Stimulated activated CD4-positive, alpha-beta T cell treated with anti-CD3 and anti-CD28 coated beads, Interleukin-4, amount 100 ng/mL, for 1 hour (primary cell): ENCODE measurements at regions not wholly inside any gene's neighbourhood (a gene's known extent, or its start where the extent isn't known, plus 50 kb on each side); places are given as distances from the start of the nearest gene placed in this dataset.

Source experiments
- DNase-seq: peaks from one replicate; pipeline ENCODE4 v3.0.0-alpha.2; 2020

- DNase-seq: no peak
Measured at GRCh38 chr10:36266923-36267322, 624.8 kb upstream of the FZD8 start.

- no peak for DNase-seq
Measured at GRCh38 chr10:36265741-36266140, 623.6 kb upstream of the FZD8 start.

GRCh38 chr10:36263871-36264270, 621.8 kb upstream of the FZD8 start:
- DNase-seq: no peak

DNA sequence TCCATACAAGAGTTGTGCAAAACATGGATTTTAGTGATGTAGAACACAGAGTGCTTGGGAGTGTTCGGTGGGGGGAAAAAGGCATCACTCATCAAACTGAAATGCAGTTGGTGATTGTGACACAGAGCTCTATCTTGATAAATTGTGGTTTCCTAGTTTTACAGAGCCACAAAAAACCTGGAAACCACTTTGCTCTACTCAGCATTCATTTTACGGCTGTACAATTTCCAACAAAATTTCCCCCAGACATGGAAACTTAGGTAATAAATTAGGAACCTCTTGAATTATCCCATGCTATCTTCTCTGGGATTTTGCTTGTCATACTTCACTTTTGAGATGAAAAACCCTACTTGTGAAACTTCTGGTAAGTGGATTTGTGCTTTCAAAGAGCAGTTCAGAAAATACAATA, 614.9 kb upstream of the FZD8 start:
- DNase-seq: no peak

DNA sequence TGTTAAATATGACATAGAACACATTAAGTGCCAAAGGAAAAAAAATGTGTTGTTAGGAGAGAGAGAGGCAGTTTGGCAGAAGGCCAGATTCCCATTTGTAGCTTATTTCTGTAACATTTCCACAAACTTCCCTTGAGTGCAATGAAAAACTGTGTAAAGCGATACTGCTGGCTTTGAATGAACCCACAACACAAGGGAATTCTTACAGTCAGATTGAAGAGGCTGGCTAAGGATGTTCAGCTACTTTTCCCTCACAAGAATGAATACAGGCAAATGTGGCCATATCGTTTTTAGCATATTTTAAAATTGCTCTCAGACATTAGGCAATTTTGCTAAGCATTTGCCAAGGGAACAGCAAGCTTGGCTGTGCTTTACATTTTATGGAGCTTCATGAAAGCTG, 614.1 kb upstream of the FZD8 start:
- no peak for DNase-seq

DNA sequence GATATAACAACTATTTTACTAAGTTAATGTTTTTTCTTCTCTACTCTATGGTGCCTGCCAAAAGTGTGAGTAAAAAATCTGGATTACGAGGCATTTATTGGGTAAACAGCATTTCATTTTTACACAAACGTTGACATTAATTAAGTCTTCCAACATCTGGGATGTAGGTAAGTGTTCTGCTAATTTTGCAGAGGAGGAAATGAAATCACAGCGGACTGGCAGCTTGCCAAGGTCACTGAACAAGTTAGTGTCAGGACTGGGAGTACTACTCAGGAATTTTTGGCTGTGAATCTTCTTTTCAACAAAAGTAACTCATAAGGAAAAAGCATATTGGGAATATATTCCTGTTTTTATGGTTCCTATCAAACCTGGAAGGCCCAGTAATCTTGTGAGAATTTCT, 612.1 kb upstream of the FZD8 start:
- DNase-seq: no peak

- DNase-seq: no peak
Measured at GRCh38 chr10:36253731-36254130, 611.6 kb upstream of the FZD8 start.

DNA sequence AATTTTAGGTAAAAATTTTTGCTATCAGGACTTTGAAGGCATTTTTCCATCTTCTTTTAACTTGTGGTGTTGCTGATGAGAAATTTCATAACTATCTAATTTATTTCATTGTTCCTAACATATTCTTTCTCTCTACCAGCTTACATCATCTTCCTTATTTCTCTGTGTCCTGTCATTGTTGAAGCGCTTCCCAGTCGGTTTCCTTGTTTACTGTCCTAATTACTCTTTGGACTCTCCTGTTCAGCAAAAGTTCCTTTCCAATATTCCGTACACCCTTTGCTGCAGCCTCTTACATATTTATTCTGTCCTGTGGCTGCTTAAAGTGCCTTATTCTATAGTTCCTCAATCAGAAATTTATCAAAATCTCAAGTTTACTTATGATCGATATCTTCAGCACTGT, 609.0 kb upstream of the FZD8 start:
- no peak for DNase-seq

GRCh38 chr10:36248304-36248981, 606.3 kb upstream of the FZD8 start:
- DNase-seq: no peak

GRCh38 chr10:36247478-36247877, 605.4 kb upstream of the FZD8 start:
- no peak for DNase-seq

DNA sequence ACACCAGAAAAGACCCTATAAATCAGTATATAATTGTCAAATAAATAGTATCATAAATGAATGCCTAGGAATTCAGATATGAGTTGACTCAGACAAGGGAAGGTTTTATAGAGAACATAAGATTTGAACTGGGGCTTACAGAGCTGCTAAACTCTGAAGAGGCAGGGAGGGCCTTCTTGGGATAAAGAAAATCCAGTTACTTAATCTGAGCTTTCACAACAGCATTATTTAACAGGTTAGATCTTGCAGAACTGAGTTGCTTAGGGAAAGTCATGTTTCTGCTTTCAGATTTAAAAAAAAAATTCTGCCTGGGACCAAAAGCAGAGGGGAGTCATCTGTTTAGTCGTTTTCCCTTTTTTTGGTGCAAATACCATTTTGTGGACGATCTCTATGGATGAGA, 594.8 kb upstream of the FZD8 start:
- DNase-seq: no peak

GRCh38 chr10:36236341-36236740, 594.2 kb upstream of the FZD8 start:
- no peak for DNase-seq

DNA sequence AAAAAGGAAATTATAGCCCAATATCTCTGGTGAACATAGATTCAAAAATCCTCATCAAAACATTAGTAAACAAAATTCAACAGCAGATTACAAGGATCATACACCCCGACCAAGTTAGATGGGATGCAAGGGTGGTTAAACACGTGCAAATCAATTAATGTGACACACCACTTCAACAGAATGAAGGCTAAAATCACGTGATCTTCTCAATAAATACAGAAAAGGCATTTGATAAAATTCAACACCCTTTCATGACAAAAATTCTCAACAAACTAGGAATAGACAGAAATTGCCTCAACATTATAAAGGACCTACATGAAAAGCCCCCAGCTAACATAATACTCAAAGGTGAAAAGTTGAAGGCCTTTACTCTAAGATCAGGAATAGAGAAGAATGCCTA, 590.8 kb upstream of the FZD8 start:
- DNase-seq: no peak

- DNase-seq: no peak
Measured at GRCh38 chr10:36224431-36224985, 582.4 kb upstream of the FZD8 start.

GRCh38 chr10:36221101-36221500, 579.0 kb upstream of the FZD8 start:
- DNase-seq: no peak

DNA sequence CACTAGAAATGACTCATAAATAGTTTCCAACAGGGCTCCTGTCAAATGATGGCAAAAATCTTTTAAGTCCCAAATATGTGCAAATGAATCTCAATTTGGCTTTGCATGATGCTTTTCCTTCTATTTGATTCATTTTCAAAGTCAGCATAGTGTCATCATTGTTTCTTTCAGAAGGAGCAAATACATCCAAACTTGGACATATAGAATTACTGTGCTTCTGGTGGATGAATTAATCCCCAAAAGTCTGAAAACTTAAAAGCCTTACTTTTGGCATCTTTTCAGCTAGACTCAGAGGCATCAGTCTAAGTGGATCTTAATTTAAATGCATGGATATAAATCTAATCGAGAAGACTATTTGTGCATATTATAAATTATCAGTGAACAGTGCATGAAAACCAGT, 578.1 kb upstream of the FZD8 start:
- DNase-seq: no peak

GRCh38 chr10:36211856-36212255, 569.8 kb upstream of the FZD8 start:
- no peak for DNase-seq

DNA sequence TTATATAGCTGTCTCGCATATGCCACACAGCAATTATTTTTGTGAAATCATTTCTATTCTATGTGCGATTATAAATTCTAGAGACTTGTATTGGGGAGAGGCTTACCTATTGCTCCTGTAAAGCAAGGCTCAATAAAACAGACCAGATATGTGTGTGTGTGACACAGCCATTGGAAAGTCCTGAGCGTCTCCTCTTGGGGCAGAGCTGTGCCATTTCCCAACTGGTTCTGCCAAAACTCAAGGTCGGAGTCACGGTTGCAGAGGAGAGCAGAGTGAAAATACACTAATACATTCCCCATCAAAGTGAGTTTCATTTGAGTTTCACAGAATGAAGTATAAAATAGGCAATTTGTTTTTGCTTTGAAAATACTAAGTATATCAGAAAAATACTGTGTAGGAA, 567.4 kb upstream of the FZD8 start:
- DNase-seq: no peak

DNA sequence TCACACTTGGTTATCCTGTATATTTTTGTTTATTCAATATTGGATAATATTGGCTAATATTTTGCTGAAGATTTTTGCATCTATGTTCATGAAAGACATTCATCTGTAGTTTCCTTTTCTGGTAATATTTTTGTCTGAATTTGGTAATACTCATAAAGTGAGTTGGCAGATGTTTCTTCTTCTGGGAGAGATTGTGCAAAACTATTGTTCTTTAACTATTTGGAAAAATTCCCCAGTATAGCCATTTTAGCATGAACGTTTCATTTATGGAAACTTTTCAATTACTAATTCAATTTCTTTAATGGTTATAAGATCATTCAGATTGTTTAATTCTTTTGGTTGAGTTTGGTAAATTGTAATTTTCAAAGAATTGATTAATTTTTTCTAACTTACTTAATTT, 560.8 kb upstream of the FZD8 start:
- DNase-seq: no peak

GRCh38 chr10:36200577-36200976, 558.5 kb upstream of the FZD8 start:
- DNase-seq: no peak

DNA sequence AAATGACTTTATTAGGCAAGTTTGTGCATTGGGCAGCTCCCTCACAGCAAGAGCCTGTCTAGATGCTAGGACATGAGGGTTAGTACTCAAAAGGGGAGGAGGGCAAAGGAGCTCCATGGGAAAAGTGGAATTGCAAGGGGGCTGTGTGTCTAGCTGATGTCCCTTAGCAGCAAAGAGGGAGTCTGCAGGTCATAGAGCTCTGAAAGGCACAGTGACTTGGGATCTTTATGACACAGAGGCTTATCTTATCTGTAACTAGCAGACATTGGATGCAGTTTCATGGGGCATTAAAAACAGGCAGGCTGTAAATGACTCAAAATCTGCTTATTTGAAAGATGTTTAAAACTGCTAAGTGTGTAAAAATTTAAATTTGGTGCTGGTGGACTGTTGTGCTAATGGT, 556.2 kb upstream of the FZD8 start:
- no peak for DNase-seq

GRCh38 chr10:36195364-36195763, 553.3 kb upstream of the FZD8 start:
- no peak for DNase-seq

- no peak for DNase-seq
Measured at GRCh38 chr10:36194276-36194675, 552.2 kb upstream of the FZD8 start.

DNA sequence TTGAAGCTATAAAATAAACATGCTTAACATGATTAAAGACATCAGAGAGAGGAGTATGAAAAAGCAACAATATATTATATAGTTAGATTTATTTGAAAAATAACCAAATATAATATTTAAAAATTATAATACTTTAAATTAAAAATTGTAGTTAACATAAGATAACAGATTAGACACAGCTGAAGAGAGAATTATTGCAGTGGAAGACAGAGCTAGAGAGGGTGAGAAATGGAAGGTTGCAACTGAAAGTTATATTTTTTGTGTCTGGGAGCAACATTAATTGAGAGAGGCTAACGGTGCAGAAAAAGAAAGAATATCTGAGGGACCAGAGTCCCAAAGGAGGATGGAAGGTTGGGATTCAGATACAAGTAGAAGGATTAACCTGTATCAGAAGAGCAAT, 548.9 kb upstream of the FZD8 start:
- DNase-seq: no peak

DNA sequence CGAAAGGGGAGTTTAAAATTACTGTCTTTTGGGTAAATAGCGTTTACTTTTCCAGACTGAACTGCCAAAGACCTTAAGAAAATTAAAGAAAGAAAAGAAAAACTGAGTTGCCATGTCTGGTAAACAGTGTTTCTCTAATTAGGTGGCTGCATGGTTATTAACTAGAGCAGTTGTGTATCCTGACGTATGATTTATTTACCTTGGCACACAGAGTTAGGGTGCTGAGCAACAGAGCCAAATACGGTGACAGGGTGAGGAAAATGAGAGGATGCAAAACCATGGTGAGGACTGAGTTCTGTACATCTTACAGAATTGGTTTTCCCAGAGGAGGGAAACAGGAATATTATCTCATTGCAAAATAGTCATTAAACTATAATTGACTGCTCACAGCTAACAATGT, 546.4 kb upstream of the FZD8 start:
- no peak for DNase-seq
